IPS-20b (cell line): ENCODE measurements at regions not wholly inside any gene's neighbourhood (a gene's known extent, or its start where the extent isn't known, plus 50 kb on each side); places are given as distances from the start of the nearest gene placed in this dataset.

Experiments
- H3K27ac ChIP-seq: one replicate; pipeline ENCODE4 v1.5.1; 2013; ENCODE audit warnings: low read length
- H3K27me3 ChIP-seq: 2 replicates; pipeline ENCODE4 v1.6.1; 2013; ENCODE audit warnings: mild to moderate bottlenecking, low read length, inconsistent platforms; ENCODE audit not compliant: insufficient read depth
- H3K36me3 ChIP-seq: 2 replicates; pipeline ENCODE4 v1.6.1; 2013; ENCODE audit warnings: low read depth, mild to moderate bottlenecking, inconsistent platforms, low read length, moderate library complexity; ENCODE audit not compliant: insufficient read depth
- H3K4me1 ChIP-seq: 2 replicates; pipeline ENCODE4 v1.6.1; 2013; ENCODE audit warnings: mild to moderate bottlenecking, control low read depth, inconsistent platforms, low read length, moderate library complexity; ENCODE audit not compliant: insufficient read depth
- H3K4me3 ChIP-seq: 2 replicates; pipeline ENCODE4 v1.5.1; 2013; ENCODE audit warnings: mild to moderate bottlenecking, low read length, inconsistent platforms
- H3K9ac ChIP-seq: 2 replicates; pipeline ENCODE4 v1.6.1; 2013; ENCODE audit warnings: low read depth, mild to moderate bottlenecking, inconsistent platforms, low read length, moderate library complexity
- H3K9me3 ChIP-seq: 2 replicates; pipeline ENCODE4 v1.6.1; 2013; ENCODE audit warnings: mild to moderate bottlenecking, low read depth, low read length, inconsistent platforms; ENCODE audit not compliant: insufficient read depth

GRCh38 chr2:16115881-16116830 lies 175.8 kb downstream of the MYCN start:
- no peak overlapping the region for H3K4me3 ChIP-seq
- H3K36me3 ChIP-seq, result no peaks in the 10 kb centered on the region
- no peaks in the 10 kb centered on the region for H3K27me3 ChIP-seq
- H3K4me1 ChIP-seq, result peaks cover 4% of the 10 kb centered on the region; the same call in 1 of the 2 replicates
- H3K9me3 ChIP-seq, result 0 out of 2 replicates have a peak, but pooled peaks cover 1% of the 10 kb centered on the region
- H3K27ac ChIP-seq, result no peak overlapping the region
- H3K9ac ChIP-seq, result no peak overlapping the region

GRCh38 chr2:16115291-16115690 lies 174.9 kb downstream of the MYCN start:
- no peak overlapping the region for H3K27ac ChIP-seq
- H3K9me3 ChIP-seq, result no peaks in the 10 kb centered on the region
- H3K27me3 ChIP-seq, result no peaks in the 10 kb centered on the region
- peaks cover 7% of the 10 kb centered on the region; the same call in 1 of the 2 replicates for H3K4me1 ChIP-seq
- H3K9ac ChIP-seq, result no peak overlapping the region
- H3K36me3 ChIP-seq, result no peaks in the 10 kb centered on the region
- no peak overlapping the region for H3K4me3 ChIP-seq

- H3K4me3 ChIP-seq, result no peak overlapping the region
- H3K27me3 ChIP-seq, result no peaks in the 10 kb centered on the region
- peaks cover 9% of the 10 kb centered on the region; the same call in 1 of the 2 replicates for H3K4me1 ChIP-seq
- no peaks in the 10 kb centered on the region for H3K9me3 ChIP-seq
- H3K36me3 ChIP-seq, result no peaks in the 10 kb centered on the region
- H3K9ac ChIP-seq, result no peak overlapping the region
- H3K27ac ChIP-seq, result no peak overlapping the region
Observed at GRCh38 chr2:16114836-16115235, 174.5 kb downstream of the MYCN start.

GRCh38 chr2:16114070-16114469 lies 173.7 kb downstream of the MYCN start:
- Histone ChIP-seq H3K4me3 (no peak overlapping the region), H3K4me1 (peaks cover 9% of the 10 kb centered on the region; the same call in 1 of the 2 replicates), H3K27me3 (no peaks in the 10 kb centered on the region), H3K9me3 (no peaks in the 10 kb centered on the region), H3K36me3 (no peaks in the 10 kb centered on the region), H3K9ac (no peak overlapping the region), H3K27ac (no peak overlapping the region)

GRCh38 chr2:16113568-16113967 lies 173.2 kb downstream of the MYCN start:
- Histone ChIP-seq H3K9ac (no peak overlapping the region), H3K36me3 (no peaks in the 10 kb centered on the region), H3K4me1 (peaks cover 9% of the 10 kb centered on the region; the same call in 1 of the 2 replicates), H3K27ac (no peak overlapping the region), H3K9me3 (no peaks in the 10 kb centered on the region), H3K27me3 (no peaks in the 10 kb centered on the region), H3K4me3 (no peak overlapping the region)

- Histone ChIP-seq H3K27me3 (no peaks in the 10 kb centered on the region), H3K4me3 (no peak overlapping the region), H3K27ac (no peak overlapping the region), H3K36me3 (no peaks in the 10 kb centered on the region), H3K9ac (no peak overlapping the region), H3K4me1 (peaks cover 9% of the 10 kb centered on the region; the same call in 1 of the 2 replicates), H3K9me3 (no peaks in the 10 kb centered on the region)
Observed at GRCh38 chr2:16112972-16113560, 172.7 kb downstream of the MYCN start.

GRCh38 chr2:16112251-16112971 lies 172.1 kb downstream of the MYCN start:
- Histone ChIP-seq H3K4me1 (peaks cover 9% of the 10 kb centered on the region; the same call in 1 of the 2 replicates), H3K27me3 (no peaks in the 10 kb centered on the region), H3K4me3 (no peak overlapping the region), H3K36me3 (no peaks in the 10 kb centered on the region), H3K9ac (no peak overlapping the region), H3K27ac (no peak overlapping the region), H3K9me3 (no peaks in the 10 kb centered on the region)

GRCh38 chr2:16111838-16112210 lies 171.5 kb downstream of the MYCN start:
- no peak overlapping the region for H3K9ac ChIP-seq
- peaks cover 14% of the 10 kb centered on the region; the same call in 1 of the 2 replicates for H3K4me1 ChIP-seq
- H3K36me3 ChIP-seq, result no peaks in the 10 kb centered on the region
- no peak overlapping the region for H3K4me3 ChIP-seq
- no peaks in the 10 kb centered on the region for H3K27me3 ChIP-seq
- H3K27ac ChIP-seq, result no peak overlapping the region
- H3K9me3 ChIP-seq, result no peaks in the 10 kb centered on the region

GRCh38 chr2:16109821-16110310 lies 169.5 kb downstream of the MYCN start:
- no peak overlapping the region for H3K4me3 ChIP-seq
- peaks cover 26% of the 10 kb centered on the region; the same call in 1 of the 2 replicates for H3K4me1 ChIP-seq
- H3K9ac ChIP-seq, result no peak overlapping the region
- H3K36me3 ChIP-seq, result no peaks in the 10 kb centered on the region
- H3K27me3 ChIP-seq, result no peaks in the 10 kb centered on the region
- H3K9me3 ChIP-seq, result no peaks in the 10 kb centered on the region
- no peak overlapping the region for H3K27ac ChIP-seq

GRCh38 chr2:16109368-16109820 lies 169.0 kb downstream of the MYCN start:
- Histone ChIP-seq H3K27ac (no peak overlapping the region), H3K9me3 (no peaks in the 10 kb centered on the region), H3K36me3 (no peaks in the 10 kb centered on the region), H3K9ac (no peak overlapping the region), H3K27me3 (no peaks in the 10 kb centered on the region), H3K4me3 (no peak overlapping the region), H3K4me1 (peaks cover 30% of the 10 kb centered on the region; the same call in 1 of the 2 replicates)

- Histone ChIP-seq H3K9ac (peak overlapping the region; percentile 87; the same call in 1 of the 2 replicates), H3K4me3 (no peak overlapping the region), H3K9me3 (no peaks in the 10 kb centered on the region), H3K4me1 (peaks cover 45% of the 10 kb centered on the region; the same call in 1 of the 2 replicates), H3K27me3 (no peaks in the 10 kb centered on the region), H3K27ac (peak overlapping the region; percentile 93), H3K36me3 (no peaks in the 10 kb centered on the region)
Observed at GRCh38 chr2:16107246-16107645, 166.9 kb downstream of the MYCN start.
